HG03095 (cell line): ENCODE measurements at regions not wholly inside any gene's neighbourhood (a gene's known extent, or its start where the extent isn't known, plus 50 kb on each side); places are given as distances from the start of the nearest gene placed in this dataset.
"Not testable (repeated sequence)": the region's sequence is repeated elsewhere in the genome, so short reads cannot be mapped to it uniquely, and the experiment has no call there.

Experiments
- ATAC-seq: cut with Tn5 transposase; IDR thresholded peaks from one replicate; pipeline ENCODE4 v1.9.1; 2021; ENCODE audit warnings: moderate library complexity; ENCODE audit not compliant: unreplicated experiment

- no peak for ATAC-seq
Observed at GRCh38 chr6:167661552-167662044, 165.1 kb upstream of the AFDN start.

- ATAC-seq, result no peak
Observed at GRCh38 chr6:167662075-167662880, 164.4 kb upstream of the AFDN start.

GRCh38 chr6:167662881-167663205, 163.9 kb upstream of the AFDN start:
- ATAC-seq, result no peak

- ATAC-seq, result no peak
Observed at GRCh38 chr6:167663316-167663715, 163.4 kb upstream of the AFDN start.

- no peak for ATAC-seq
Observed at GRCh38 chr6:167663784-167664443, 162.8 kb upstream of the AFDN start.

- no peak for ATAC-seq
Observed at GRCh38 chr6:167664678-167665660, 161.7 kb upstream of the AFDN start.

- no peak for ATAC-seq
Observed at GRCh38 chr6:167665698-167666330, 160.9 kb upstream of the AFDN start.

GRCh38 chr6:167666571-167667203, 160.0 kb upstream of the AFDN start:
- ATAC-seq, result no peak

GRCh38 chr6:167667204-167668018, 159.3 kb upstream of the AFDN start:
- no peak for ATAC-seq

GRCh38 chr6:167668019-167668753, 158.5 kb upstream of the AFDN start:
- ATAC-seq, result no peak

- no peak for ATAC-seq
Observed at GRCh38 chr6:167668754-167669552, 157.8 kb upstream of the AFDN start.

GRCh38 chr6:167669553-167669849, 157.2 kb upstream of the AFDN start:
- no peak for ATAC-seq

GRCh38 chr6:167669870-167670802, 156.6 kb upstream of the AFDN start:
- ATAC-seq, result no peak

GRCh38 chr6:167670938-167671338, 155.8 kb upstream of the AFDN start:
- no peak for ATAC-seq

GRCh38 chr6:167671379-167671976, 155.2 kb upstream of the AFDN start:
- not testable (repeated sequence) for ATAC-seq

- no peak for ATAC-seq
Observed at GRCh38 chr6:167671977-167672687, 154.6 kb upstream of the AFDN start.
